HEK293T (cell line): ENCODE measurements at regions not wholly inside any gene's neighbourhood (a gene's known extent, or its start where the extent isn't known, plus 50 kb on each side); places are given as distances from the start of the nearest gene placed in this dataset.

ENCODE experiments used
- CTCF ChIA-PET: fragments of 350-600 bp; formaldehyde crosslinking; extraction: SDS; loops from one replicate; lab custom pipeline; 2021; ENCODE audit warnings: antibody characterized with exemption, inconsistent platforms; lab: Yijun Ruan, JAX
- POLR2A ChIA-PET: fragments of 350-600 bp; formaldehyde crosslinking; extraction: SDS; loops from one replicate; lab custom pipeline; 2020; ENCODE audit warnings: antibody characterized with exemption, inconsistent platforms; lab: Yijun Ruan, JAX
- DNase-seq: peaks from one replicate; pipeline ENCODE4 v3.0.0; 2012; ENCODE audit warnings: mixed read lengths; ENCODE audit errors: extremely low spot score
- ARNT ChIP-seq: fragments of 450-650 bp; IDR thresholded peaks from 2 replicates; pipeline ENCODE4 v1.6.1; 2017; ENCODE audit warnings: mild to moderate bottlenecking
- BHLHE40 ChIP-seq: fragments of 450-650 bp; IDR thresholded peaks from 2 replicates; pipeline ENCODE4 v1.6.1; 2016; ENCODE audit warnings: mild to moderate bottlenecking, moderate library complexity, borderline replicate concordance
- CTBP1 ChIP-seq: fragments of 450-650 bp; IDR thresholded peaks from 2 replicates; pipeline ENCODE4 v1.6.1; 2016; ENCODE audit warnings: borderline replicate concordance
- ELF4 ChIP-seq: fragments of 450-650 bp; IDR thresholded peaks from 2 replicates; pipeline ENCODE4 v1.6.1; 2017; ENCODE audit warnings: antibody characterized with exemption
- FOXA1 ChIP-seq: fragments of 450-650 bp; IDR thresholded peaks from 2 replicates; pipeline ENCODE4 v1.6.1; 2016; ENCODE audit warnings: mild to moderate bottlenecking
- FOXK2 ChIP-seq: fragments of 450-650 bp; IDR thresholded peaks from 2 replicates; pipeline ENCODE4 v1.6.1; 2016; ENCODE audit warnings: mild to moderate bottlenecking
- FOXM1 ChIP-seq: fragments of 450-650 bp; IDR thresholded peaks from 2 replicates; pipeline ENCODE4 v1.6.1; 2017; ENCODE audit warnings: mild to moderate bottlenecking, borderline replicate concordance
- HDGF ChIP-seq: fragments of 450-650 bp; IDR thresholded peaks from 2 replicates; pipeline ENCODE4 v1.6.1; 2017; ENCODE audit warnings: antibody characterized with exemption, borderline replicate concordance
- L3MBTL2 ChIP-seq: fragments of 450-650 bp; conservative IDR thresholded peaks from 2 replicates; pipeline ENCODE4 v1.6.1; 2016; ENCODE audit warnings: mild to moderate bottlenecking
- LEF1 ChIP-seq: fragments of 450-650 bp; IDR thresholded peaks from 2 replicates; pipeline ENCODE4 v1.6.1; 2017; ENCODE audit warnings: mild to moderate bottlenecking, borderline replicate concordance
- NFRKB ChIP-seq: fragments of 450-650 bp; IDR thresholded peaks from 2 replicates; pipeline ENCODE4 v1.6.1; 2016; ENCODE audit warnings: mild to moderate bottlenecking, moderate library complexity
- PKNOX1 ChIP-seq: fragments of 450-650 bp; IDR thresholded peaks from 2 replicates; pipeline ENCODE4 v1.6.1; 2016
- SP1 ChIP-seq: fragments of 450-650 bp; IDR thresholded peaks from 2 replicates; pipeline ENCODE4 v1.6.1; 2017
- SUZ12 ChIP-seq: fragments of 450-650 bp; IDR thresholded peaks from 2 replicates; pipeline ENCODE4 v1.6.1; 2016; ENCODE audit warnings: mild to moderate bottlenecking
- TARDBP ChIP-seq: fragments of 450-650 bp; IDR thresholded peaks from 2 replicates; pipeline ENCODE4 v1.6.1; 2016
- ZNF384 ChIP-seq: fragments of 450-650 bp; IDR thresholded peaks from 2 replicates; pipeline ENCODE4 v1.6.1; 2016

- TF ChIP-seq HDGF (no peak), BHLHE40 (no peak), LEF1 (no peak), L3MBTL2 (no peak), ZNF384 (no peak), FOXA1 (no peak), PKNOX1 (no peak), ELF4 (no peak), TARDBP (no peak), ARNT (no peak), SUZ12 (no peak), NFRKB (no peak), FOXM1 (no peak), CTBP1 (no peak), FOXK2 (no peak), SP1 (no peak)
- CTCF ChIA-PET: no interaction called here
- POLR2A ChIA-PET: no interaction called here
- no peak for DNase-seq
These were observed 224.2 kb downstream of the SNX18 start for GRCh38 chr5:54741711-54742110.

- DNase-seq: no peak
- ChIA-PET CTCF (no interaction called here), POLR2A (no interaction called here)
- no peak for TF ChIP-seq PKNOX1
- no peak for TF ChIP-seq LEF1
- no peak for TF ChIP-seq L3MBTL2
- no peak for TF ChIP-seq ELF4
- TF ChIP-seq FOXM1: no peak
These were observed 222.6 kb downstream of the SNX18 start for GRCh38 chr5:54740141-54740540.

GRCh38 chr5:54739371-54739770 is 221.8 kb downstream of the SNX18 start:
- TF ChIP-seq NFRKB: no peak
- no peak for TF ChIP-seq L3MBTL2
- no peak for TF ChIP-seq SUZ12
- TF ChIP-seq FOXA1: no peak
- no peak for TF ChIP-seq SP1
- TF ChIP-seq ELF4: no peak
- TF ChIP-seq ZNF384: no peak
- TF ChIP-seq HDGF: no peak
- no peak for TF ChIP-seq ARNT
- no peak for TF ChIP-seq FOXK2
- TF ChIP-seq CTBP1: no peak
- no peak for TF ChIP-seq BHLHE40
- TF ChIP-seq PKNOX1: no peak
- no peak for TF ChIP-seq TARDBP
- TF ChIP-seq LEF1: no peak
- no peak for TF ChIP-seq FOXM1
- ChIA-PET POLR2A (no interaction called here), CTCF (no interaction called here)
- DNase-seq: no peak

- ChIA-PET POLR2A (no interaction called here), CTCF (no interaction called here)
- TF ChIP-seq FOXM1: no peak
- no peak for TF ChIP-seq FOXK2
- no peak for TF ChIP-seq ARNT
- TF ChIP-seq SP1: no peak
- TF ChIP-seq FOXA1: no peak
- no peak for TF ChIP-seq BHLHE40
- no peak for TF ChIP-seq PKNOX1
- TF ChIP-seq ELF4: no peak
- no peak for TF ChIP-seq ZNF384
- no peak for TF ChIP-seq NFRKB
- no peak for TF ChIP-seq CTBP1
- DNase-seq: no peak
These were observed 221.4 kb downstream of the SNX18 start for GRCh38 chr5:54738973-54739367.

GRCh38 chr5:54738118-54738972 is 220.8 kb downstream of the SNX18 start:
- TF ChIP-seq LEF1: no peak
- no peak for TF ChIP-seq FOXA1
- TF ChIP-seq FOXM1: no peak
- TF ChIP-seq HDGF: no peak
- TF ChIP-seq PKNOX1: no peak
- no peak for TF ChIP-seq NFRKB
- no peak for DNase-seq
- ChIA-PET POLR2A (no interaction called here), CTCF (no interaction called here)
